Lower lobe of right lung (tissue), 2 donors: ENCODE measurements at regions not wholly inside any gene's neighbourhood (a gene's known extent, or its start where the extent isn't known, plus 50 kb on each side); places are given as distances from the start of the nearest gene placed in this dataset.

Source experiments
- ATAC-seq, 2 donors: fragments of 200-7000 bp; cut with Tn5 transposase; one replicate each; pipeline ENCODE4 v1.9.1; 2020 to 2022; ENCODE audit warnings: mild to moderate bottlenecking in 2 of 2, moderate library complexity in 2 of 2
- DNase-seq: peaks from one replicate; pipeline ENCODE4 v3.0.0-alpha.2; 2020
- H3K27ac ChIP-seq: fragments of 200-600 bp; one replicate; pipeline ENCODE4 v1.8.0; 2022
- H3K27me3 ChIP-seq: fragments of 200-600 bp; one replicate; pipeline ENCODE4 v1.8.0; 2022; ENCODE audit warnings: low read depth
- H3K36me3 ChIP-seq: fragments of 200-600 bp; one replicate; pipeline ENCODE4 v1.8.0; 2022; ENCODE audit warnings: mild to moderate bottlenecking
- H3K4me1 ChIP-seq: fragments of 200-600 bp; one replicate; pipeline ENCODE4 v1.8.0; 2022
- H3K4me3 ChIP-seq: fragments of 200-600 bp; one replicate; pipeline ENCODE4 v1.8.0; 2022; ENCODE audit warnings: mild to moderate bottlenecking
- H3K9me3 ChIP-seq: fragments of 200-600 bp; one replicate; pipeline ENCODE4 v1.8.0; 2022
- intact Hi-C: fragments of 100-400 bp; cut with DNase I; formaldehyde crosslinking; loops from one replicate; pipeline ENCODE4 v1.11.0; 2022
- TF ChIP-seq, protein P1 (sequence below): fragments of 200-600 bp; IDR thresholded peaks from one replicate; pipeline ENCODE4 v1.8.0; 2022; ENCODE audit warnings: antibody characterized with exemption, mild to moderate bottlenecking
- donor health status: DM: no; HTN: yes; CAD: no; lungs with severe emphysema.

DNA sequence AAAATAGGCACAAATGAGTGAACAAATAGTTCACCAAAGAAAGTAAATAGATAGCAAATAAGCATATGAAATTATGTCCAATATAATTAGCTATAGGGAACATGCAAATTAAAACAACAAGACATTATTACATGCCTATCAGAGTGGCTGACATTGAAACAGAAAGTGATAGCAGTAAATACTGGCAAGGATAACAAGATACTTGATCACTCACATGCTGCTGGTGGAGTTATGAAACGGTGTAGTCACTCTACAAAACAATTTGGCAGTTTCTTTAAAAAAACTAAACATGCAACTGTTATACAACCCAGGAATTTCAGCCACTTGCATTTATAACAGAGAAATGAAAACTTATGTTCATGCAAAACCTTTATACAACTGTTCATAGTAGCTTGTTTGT lies 439.2 kb upstream of the ACVR2A start:
- no peaks in the 10 kb centered on the region for H3K36me3 ChIP-seq
- ATAC-seq, result no peak
- H3K4me1 ChIP-seq, result no peaks in the 10 kb centered on the region
- H3K27me3 ChIP-seq, result no peaks in the 10 kb centered on the region
- TF ChIP-seq, protein P1, sequence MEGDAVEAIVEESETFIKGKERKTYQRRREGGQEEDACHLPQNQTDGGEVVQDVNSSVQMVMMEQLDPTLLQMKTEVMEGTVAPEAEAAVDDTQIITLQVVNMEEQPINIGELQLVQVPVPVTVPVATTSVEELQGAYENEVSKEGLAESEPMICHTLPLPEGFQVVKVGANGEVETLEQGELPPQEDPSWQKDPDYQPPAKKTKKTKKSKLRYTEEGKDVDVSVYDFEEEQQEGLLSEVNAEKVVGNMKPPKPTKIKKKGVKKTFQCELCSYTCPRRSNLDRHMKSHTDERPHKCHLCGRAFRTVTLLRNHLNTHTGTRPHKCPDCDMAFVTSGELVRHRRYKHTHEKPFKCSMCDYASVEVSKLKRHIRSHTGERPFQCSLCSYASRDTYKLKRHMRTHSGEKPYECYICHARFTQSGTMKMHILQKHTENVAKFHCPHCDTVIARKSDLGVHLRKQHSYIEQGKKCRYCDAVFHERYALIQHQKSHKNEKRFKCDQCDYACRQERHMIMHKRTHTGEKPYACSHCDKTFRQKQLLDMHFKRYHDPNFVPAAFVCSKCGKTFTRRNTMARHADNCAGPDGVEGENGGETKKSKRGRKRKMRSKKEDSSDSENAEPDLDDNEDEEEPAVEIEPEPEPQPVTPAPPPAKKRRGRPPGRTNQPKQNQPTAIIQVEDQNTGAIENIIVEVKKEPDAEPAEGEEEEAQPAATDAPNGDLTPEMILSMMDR, result no peak
- intact Hi-C loops, result no loop called here
- H3K4me3 ChIP-seq, result no peak overlapping the region
- no peak for DNase-seq
- no peaks in the 10 kb centered on the region for H3K9me3 ChIP-seq
- H3K27ac ChIP-seq, result no peak overlapping the region

DNA sequence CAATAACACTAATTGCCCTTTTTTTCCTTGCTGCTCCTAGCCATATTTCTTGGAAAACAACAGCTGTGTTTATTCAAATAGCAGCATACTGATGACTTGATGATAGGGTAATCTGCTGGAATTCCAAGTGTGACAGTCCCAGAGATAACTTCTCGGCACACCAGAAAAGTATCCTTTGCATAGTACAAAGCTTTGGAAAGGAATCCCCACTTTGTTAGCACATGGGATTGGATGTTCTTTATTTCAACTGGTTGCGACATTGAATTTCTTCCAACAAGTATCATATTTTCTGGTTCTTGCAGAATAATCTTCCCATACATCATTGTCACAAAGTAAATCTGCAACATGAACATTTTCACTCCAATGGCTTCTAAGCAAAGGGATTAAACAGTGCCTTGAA lies 445.8 kb upstream of the ACVR2A start:
- Histone ChIP-seq H3K4me1 (no peaks in the 10 kb centered on the region), H3K36me3 (no peaks in the 10 kb centered on the region), H3K9me3 (no peaks in the 10 kb centered on the region), H3K4me3 (no peak overlapping the region), H3K27ac (no peak overlapping the region), H3K27me3 (no peaks in the 10 kb centered on the region)
- TF ChIP-seq, protein P1, result no peak
- peak in 1 of 2 donors; percentile 31 for ATAC-seq
- intact Hi-C loops, result no loop called here
- no peak for DNase-seq

DNA sequence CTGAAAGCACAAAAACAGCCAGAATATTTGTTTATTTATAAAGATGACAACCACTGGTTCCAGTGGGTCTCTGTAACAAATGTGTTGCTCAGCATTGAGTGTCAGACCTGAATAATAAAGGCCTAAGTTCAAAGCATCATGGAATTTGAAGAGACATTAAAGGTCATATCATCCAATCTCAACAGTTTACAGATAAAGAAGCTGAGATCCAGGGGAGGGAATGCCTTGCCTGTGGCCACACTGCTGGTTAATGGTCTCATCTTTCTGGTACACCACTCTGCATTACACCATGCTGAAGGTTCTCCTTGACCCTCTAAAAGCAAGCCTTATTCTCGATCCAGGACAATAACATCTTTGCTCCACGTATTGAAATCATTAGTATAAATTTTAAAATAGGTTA lies 446.5 kb upstream of the ACVR2A start:
- no peak for ATAC-seq
- H3K27me3 ChIP-seq, result no peaks in the 10 kb centered on the region
- no peaks in the 10 kb centered on the region for H3K4me1 ChIP-seq
- no peak overlapping the region for H3K4me3 ChIP-seq
- TF ChIP-seq, protein P1, result no peak
- no peak for DNase-seq
- H3K27ac ChIP-seq, result no peak overlapping the region
- H3K9me3 ChIP-seq, result no peaks in the 10 kb centered on the region
- intact Hi-C loops, result no loop called here
- H3K36me3 ChIP-seq, result no peaks in the 10 kb centered on the region

DNA sequence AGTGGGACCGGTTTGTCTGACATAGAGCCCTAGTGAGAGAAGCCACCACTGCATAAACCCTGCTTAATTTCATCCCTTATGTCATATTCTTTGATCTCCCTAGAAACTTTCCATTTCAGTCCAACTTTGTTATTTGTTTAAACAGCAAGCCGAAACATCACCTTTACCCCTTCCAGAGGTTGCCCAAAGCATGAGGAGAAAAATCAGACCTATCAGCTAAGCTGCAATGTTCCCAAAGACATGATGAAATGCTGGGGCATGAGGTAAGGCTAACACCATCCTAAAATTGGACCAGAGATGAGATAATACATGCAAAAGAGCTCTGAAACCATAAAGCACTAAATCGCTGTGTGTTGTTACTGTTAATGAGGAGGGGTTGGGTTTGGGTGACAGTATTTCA lies 447.9 kb upstream of the ACVR2A start:
- no peak overlapping the region for H3K4me3 ChIP-seq
- no peaks in the 10 kb centered on the region for H3K9me3 ChIP-seq
- no peaks in the 10 kb centered on the region for H3K27me3 ChIP-seq
- ATAC-seq (no peak), DNase-seq (no peak)
- H3K27ac ChIP-seq, result no peak overlapping the region
- H3K36me3 ChIP-seq, result no peaks in the 10 kb centered on the region
- intact Hi-C loops, result no loop called here
- no peaks in the 10 kb centered on the region for H3K4me1 ChIP-seq
- TF ChIP-seq, protein P1, result no peak

DNA sequence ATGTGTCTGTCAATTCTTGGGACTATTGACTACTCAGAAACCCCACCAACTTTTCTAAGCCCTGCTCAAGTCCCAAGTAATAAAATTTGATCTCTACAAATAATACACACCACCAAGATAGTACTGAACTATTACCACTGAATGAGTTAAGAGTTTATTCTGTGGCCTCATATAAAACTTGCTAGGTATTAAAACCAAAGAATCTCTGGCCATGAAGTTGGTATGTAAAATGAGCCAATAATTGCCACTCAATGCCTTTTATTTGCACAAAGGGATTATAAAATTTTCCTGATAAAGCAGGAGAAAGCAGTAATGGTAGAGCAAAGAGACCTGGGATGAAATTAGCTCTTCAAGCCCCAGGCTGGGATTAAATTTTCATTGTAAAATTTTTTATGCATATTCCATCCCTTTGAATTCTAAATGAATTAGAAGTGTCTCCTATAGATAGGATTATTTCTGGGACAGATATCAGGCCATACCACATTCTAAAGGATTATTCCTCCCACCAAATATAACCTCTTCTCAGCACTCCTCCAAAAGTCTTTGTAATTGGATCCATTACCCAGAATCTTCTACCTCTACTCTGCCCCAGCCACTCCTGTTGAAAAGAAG lies 450.5 kb upstream of the ACVR2A start:
- Histone ChIP-seq H3K27me3 (no peaks in the 10 kb centered on the region), H3K36me3 (no peaks in the 10 kb centered on the region), H3K9me3 (no peaks in the 10 kb centered on the region), H3K4me1 (no peaks in the 10 kb centered on the region), H3K4me3 (no peak overlapping the region), H3K27ac (no peak overlapping the region)
- intact Hi-C loops, result no loop called here
- DNase-seq, result no peak
- ATAC-seq, result no peak
- TF ChIP-seq, protein P1, result no peak

DNA sequence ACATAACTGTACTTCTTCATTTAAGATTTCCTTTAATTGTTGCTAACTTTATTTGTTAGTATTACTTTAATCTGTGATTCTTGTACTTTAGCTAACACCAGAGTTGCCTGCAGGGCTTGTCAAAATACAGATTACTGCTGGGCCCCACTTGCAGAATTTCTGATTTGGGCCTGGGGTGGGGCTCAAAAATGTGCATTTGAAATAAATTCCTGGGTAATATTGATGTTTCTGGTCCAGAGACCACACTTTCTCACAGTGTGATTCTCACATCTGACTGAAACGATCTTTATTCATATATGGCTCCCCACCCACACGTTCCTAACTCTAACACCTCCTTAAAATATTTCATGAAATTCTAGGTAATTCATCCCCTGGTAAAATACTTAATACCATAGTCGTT lies 452.6 kb upstream of the ACVR2A start:
- Histone ChIP-seq H3K27me3 (no peaks in the 10 kb centered on the region), H3K9me3 (no peaks in the 10 kb centered on the region), H3K4me3 (no peak overlapping the region), H3K4me1 (no peaks in the 10 kb centered on the region), H3K36me3 (no peaks in the 10 kb centered on the region), H3K27ac (no peak overlapping the region)
- DNase-seq (no peak), ATAC-seq (no peak)
- intact Hi-C loops, result no loop called here
- TF ChIP-seq, protein P1, result no peak
